Activated CD4-positive, alpha-beta T cell treated with anti-CD3 and anti-CD28 coated beads for 36 hours (primary cell): ENCODE measurements at regions not wholly inside any gene's neighbourhood (a gene's known extent, or its start where the extent isn't known, plus 50 kb on each side); places are given as distances from the start of the nearest gene placed in this dataset.

Experiments used
- ATAC-seq: fragments of 200-7000 bp; cut with Tn5 transposase; one replicate; pipeline ENCODE4 v1.10.0; 2021; ENCODE audit warnings: mild to moderate bottlenecking, moderate library complexity
- CTCF ChIA-PET: fragments of 350-600 bp; sonication (Branson Sonifier 250); formaldehyde crosslinking; loops from one replicate; lab custom pipeline; 2021; ENCODE audit warnings: antibody characterized with exemption; lab: Charles Lee
- POLR2A ChIA-PET: fragments of 350-600 bp; sonication (Branson Sonifier 250); formaldehyde crosslinking; loops from one replicate; lab custom pipeline; 2021; ENCODE audit warnings: antibody characterized with exemption, inconsistent platforms; lab: Charles Lee
- DNase-seq: peaks from one replicate; pipeline ENCODE4 v3.0.0-alpha.2; 2020
- H3K27ac Mint-ChIP-seq: one replicate; pipeline ENCODE4 v1.8.0; 2021; ENCODE audit warnings: mixed read lengths
- H3K27me3 Mint-ChIP-seq: one replicate; pipeline ENCODE4 v1.8.0; 2021; ENCODE audit warnings: mixed read lengths
- H3K36me3 Mint-ChIP-seq: one replicate; pipeline ENCODE4 v1.8.0; 2021; ENCODE audit warnings: low read depth, mixed read lengths
- H3K4me1 Mint-ChIP-seq: one replicate; pipeline ENCODE4 v1.8.0; 2021; ENCODE audit warnings: mixed read lengths
- H3K4me3 Mint-ChIP-seq: one replicate; pipeline ENCODE4 v1.8.0; 2021; ENCODE audit warnings: mild to moderate bottlenecking, moderate library complexity, mixed read lengths
- H3K9me3 Mint-ChIP-seq: one replicate; pipeline ENCODE4 v1.8.0; 2021; ENCODE audit warnings: low read depth, mixed read lengths
- intact Hi-C, 2 experiments: fragments of 100-400 bp; cut with DNase I in 1 of 2; cut with micrococcal nuclease in 1 of 2; formaldehyde crosslinking; loops; one replicate each; pipeline versions ENCODE4 v1.14.2 to v1.15.1; 2022 to 2024; cut with DNase I, micrococcal nuclease

GRCh38 chr6:30272032-30272431 is 54.7 kb upstream of the TRIM39 start:
- POLR2A ChIA-PET: no interaction called here
- H3K27me3 Mint-ChIP-seq: peaks cover 8% of the 10 kb centered on the region
- H3K4me3 Mint-ChIP-seq: no peak overlapping the region
- no peaks in the 10 kb centered on the region for H3K4me1 Mint-ChIP-seq
- peaks cover 2% of the 10 kb centered on the region for H3K36me3 Mint-ChIP-seq
- intact Hi-C loops: no loop called here
- ATAC-seq: no peak
- H3K9me3 Mint-ChIP-seq: peaks cover 8% of the 10 kb centered on the region
- no peak for DNase-seq
- H3K27ac Mint-ChIP-seq: no peak overlapping the region
- CTCF ChIA-PET: interaction anchor here (0.6 kb wide), 1 partner anchor 1898 kb away, joined by 3 read pairs; no protein-coding TSS in a partner anchor

GRCh38 chr6:30267423-30267822 is 54.2 kb upstream of the TRIM26 start:
- Mint-ChIP-seq H3K4me1 (no peaks in the 10 kb centered on the region), H3K36me3 (peaks cover 11% of the 10 kb centered on the region), H3K27ac (no peak overlapping the region), H3K27me3 (peaks cover 3% of the 10 kb centered on the region), H3K4me3 (no peak overlapping the region), H3K9me3 (peaks cover 2% of the 10 kb centered on the region)
- DNase-seq (no peak), ATAC-seq (no peak)
- ChIA-PET POLR2A (no interaction called here), CTCF (no interaction called here)
- intact Hi-C loops: no loop called here

- POLR2A ChIA-PET: no interaction called here
- Mint-ChIP-seq H3K4me1 (no peaks in the 10 kb centered on the region), H3K27me3 (no peaks in the 10 kb centered on the region), H3K27ac (no peak overlapping the region), H3K9me3 (no peaks in the 10 kb centered on the region), H3K4me3 (no peak overlapping the region), H3K36me3 (peaks cover 15% of the 10 kb centered on the region)
- CTCF ChIA-PET: interaction anchor here (1.6 kb wide), 1 partner anchor 12 kb away, joined by 3 read pairs; no protein-coding TSS in a partner anchor
- ATAC-seq (no peak), DNase-seq (no peak)
- intact Hi-C loops: no loop called here
These were observed 52.4 kb upstream of the TRIM26 start for GRCh38 chr6:30265594-30265993.

DNA sequence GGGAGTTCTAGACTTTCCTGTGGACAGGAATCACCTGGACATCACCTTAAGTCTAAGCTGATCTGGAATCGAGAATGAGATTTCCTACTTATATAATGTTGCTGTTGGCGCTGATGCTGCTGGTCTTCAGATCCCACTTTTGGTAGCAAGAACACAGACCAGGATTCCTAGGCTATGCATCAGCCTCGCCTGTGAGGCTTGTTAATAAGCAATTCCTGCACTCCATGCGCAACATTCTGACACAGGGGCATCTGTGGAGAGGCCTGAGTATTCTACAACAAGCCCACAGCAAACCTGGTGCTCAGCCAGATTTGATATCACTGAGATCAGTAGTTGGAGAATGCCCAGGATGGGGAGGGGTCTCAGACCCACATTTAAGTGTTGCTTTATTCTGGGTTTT is 52.0 kb upstream of the TRIM26 start:
- no peak overlapping the region for H3K4me3 Mint-ChIP-seq
- peaks cover 2% of the 10 kb centered on the region for H3K4me1 Mint-ChIP-seq
- ATAC-seq: no peak
- no peak overlapping the region for H3K27ac Mint-ChIP-seq
- peaks cover 15% of the 10 kb centered on the region for H3K36me3 Mint-ChIP-seq
- POLR2A ChIA-PET: no interaction called here
- no peak for DNase-seq
- H3K9me3 Mint-ChIP-seq: no peaks in the 10 kb centered on the region
- intact Hi-C loops: no loop called here
- H3K27me3 Mint-ChIP-seq: no peaks in the 10 kb centered on the region
- CTCF ChIA-PET: interaction anchor here (1.6 kb wide), 1 partner anchor 13 kb away, joined by 3 read pairs; no protein-coding TSS in a partner anchor

- ATAC-seq: no peak
- Mint-ChIP-seq H3K4me3 (no peak overlapping the region), H3K9me3 (no peaks in the 10 kb centered on the region), H3K27ac (no peak overlapping the region), H3K36me3 (peaks cover 15% of the 10 kb centered on the region), H3K4me1 (peaks cover 2% of the 10 kb centered on the region), H3K27me3 (no peaks in the 10 kb centered on the region)
- no peak for DNase-seq
- ChIA-PET POLR2A (no interaction called here), CTCF (interaction anchor here (1.6 kb wide), 1 partner anchor 13 kb away, joined by 3 read pairs; no protein-coding TSS in a partner anchor)
- intact Hi-C loops: no loop called here
These were observed 51.5 kb upstream of the TRIM26 start for GRCh38 chr6:30264743-30265142.

- no peak overlapping the region for H3K27ac Mint-ChIP-seq
- no peak for DNase-seq
- CTCF ChIA-PET: interaction anchor here (1.6 kb wide), 1 partner anchor 14 kb away, joined by 3 read pairs; no protein-coding TSS in a partner anchor
- H3K4me3 Mint-ChIP-seq: no peak overlapping the region
- peaks cover 15% of the 10 kb centered on the region for H3K36me3 Mint-ChIP-seq
- peaks cover 9% of the 10 kb centered on the region for H3K4me1 Mint-ChIP-seq
- intact Hi-C loops: no loop called here
- no peak for ATAC-seq
- no peaks in the 10 kb centered on the region for H3K9me3 Mint-ChIP-seq
- POLR2A ChIA-PET: no interaction called here
- no peaks in the 10 kb centered on the region for H3K27me3 Mint-ChIP-seq
These were observed 50.5 kb upstream of the TRIM26 start for GRCh38 chr6:30263734-30264133.
